Astrocyte (in vitro differentiated cells and primary cell): ENCODE measurements at regions not wholly inside any gene's neighbourhood (a gene's known extent, or its start where the extent isn't known, plus 50 kb on each side); places are given as distances from the start of the nearest gene placed in this dataset.

Experiments
- DNase-seq: peaks from one replicate; pipeline ENCODE4 v3.0.0-alpha.2; 2010; ENCODE audit warnings: low read depth
- FAIRE-seq: peaks from 2 replicates; lab custom pipeline; 2011; peaks lifted over from hg19 to GRCh38; lab: Jason Lieb, UNC
- H2AFZ ChIP-seq: 2 replicates; pipeline ENCODE4 v1.6.0; 2012; ENCODE audit warnings: low read depth, low read length, inconsistent platforms
- H3K27ac ChIP-seq: 2 replicates; pipeline ENCODE4 v1.5.1; 2011; ENCODE audit warnings: low read depth, low read length, inconsistent platforms
- H3K27me3 ChIP-seq: 2 replicates; pipeline ENCODE4 v1.6.0; 2011; ENCODE audit warnings: low read length, inconsistent platforms; ENCODE audit not compliant: insufficient read depth
- H3K36me3 ChIP-seq: 2 replicates; pipeline ENCODE4 v1.5.1; 2011; ENCODE audit warnings: low read length, inconsistent platforms; ENCODE audit not compliant: insufficient read depth
- H3K4me1 ChIP-seq: 2 replicates; pipeline ENCODE4 v1.5.1; 2011; ENCODE audit warnings: low read length, inconsistent platforms; ENCODE audit not compliant: insufficient read depth
- H3K4me2 ChIP-seq: 2 replicates; pipeline ENCODE4 v1.6.0; 2012; ENCODE audit warnings: low read length, inconsistent platforms
- H3K4me3 ChIP-seq: 2 replicates; pipeline ENCODE4 v1.5.1; 2011; ENCODE audit warnings: low read depth, mild to moderate bottlenecking, low read length, inconsistent platforms; ENCODE audit not compliant: insufficient read depth
- H3K79me2 ChIP-seq: 2 replicates; pipeline ENCODE4 v1.6.0; 2012; ENCODE audit warnings: mild to moderate bottlenecking, low read length, inconsistent platforms; ENCODE audit not compliant: insufficient read depth
- H3K9ac ChIP-seq: 2 replicates; pipeline ENCODE4 v1.6.0; 2012; ENCODE audit warnings: mild to moderate bottlenecking, low read length, inconsistent platforms
- H3K9me3 ChIP-seq: 2 replicates; pipeline ENCODE4 v1.5.1; 2012; ENCODE audit warnings: low read depth, mild to moderate bottlenecking, low read length, inconsistent platforms; ENCODE audit not compliant: insufficient read depth
- H4K20me1 ChIP-seq: 2 replicates; pipeline ENCODE4 v1.6.0; 2012; ENCODE audit warnings: low read length, inconsistent platforms; ENCODE audit not compliant: insufficient read depth
- H3K27ac Mint-ChIP-seq: one replicate; pipeline ENCODE4 v1.8.0; 2021; ENCODE audit warnings: mild to moderate bottlenecking, mixed read lengths; ENCODE audit not compliant: unreplicated experiment
- H3K27me3 Mint-ChIP-seq: one replicate; pipeline ENCODE4 v1.8.0; 2021; ENCODE audit warnings: low read depth, mixed read lengths; ENCODE audit not compliant: unreplicated experiment
- H3K36me3 Mint-ChIP-seq: one replicate; pipeline ENCODE4 v1.8.0; 2021; ENCODE audit warnings: low read depth, mixed read lengths; ENCODE audit not compliant: unreplicated experiment
- H3K4me1 Mint-ChIP-seq: one replicate; pipeline ENCODE4 v1.8.0; 2021; ENCODE audit warnings: low read depth, mixed read lengths; ENCODE audit not compliant: unreplicated experiment
- H3K4me3 Mint-ChIP-seq: one replicate; pipeline ENCODE4 v1.8.0; 2021; ENCODE audit warnings: mild to moderate bottlenecking, moderate library complexity, mixed read lengths; ENCODE audit not compliant: unreplicated experiment
- H3K9me3 Mint-ChIP-seq: one replicate; pipeline ENCODE4 v1.8.0; 2021; ENCODE audit warnings: mild to moderate bottlenecking, mixed read lengths; ENCODE audit not compliant: unreplicated experiment
- CTCF ChIP-seq: IDR thresholded peaks from 2 replicates; pipeline ENCODE4 v1.5.1; 2011; ENCODE audit warnings: low read depth, mild to moderate bottlenecking, inconsistent platforms, low read length, moderate library complexity; ENCODE audit not compliant: insufficient read depth
- EZH2 ChIP-seq: IDR thresholded peaks from 2 replicates; pipeline ENCODE4 v1.6.1; 2012; ENCODE audit warnings: mild to moderate bottlenecking, low read length, inconsistent platforms; ENCODE audit not compliant: insufficient read depth

- peaks cover 9% of the 10 kb centered on the region for H3K4me1 Mint-ChIP-seq
- Histone ChIP-seq H3K4me2 (peak overlapping the region; percentile 34), H3K9ac (peak overlapping the region; percentile 36), H3K4me3 (no peak overlapping the region), H3K27me3 (no peaks in the 10 kb centered on the region), H3K79me2 (no peaks in the 10 kb centered on the region), H3K27ac (peak overlapping the region; percentile 54), H3K36me3 (no peaks in the 10 kb centered on the region), H4K20me1 (no peaks in the 10 kb centered on the region), H3K9me3 (no peaks in the 10 kb centered on the region), H2AFZ (no peak overlapping the region), H3K4me1 (peaks cover 16% of the 10 kb centered on the region)
- no peak for TF ChIP-seq EZH2
- TF ChIP-seq CTCF = no peak
- H3K36me3 Mint-ChIP-seq = no peaks in the 10 kb centered on the region
- DNase-seq (no peak), FAIRE-seq (no peak)
- H3K4me3 Mint-ChIP-seq = no peak overlapping the region
- H3K27ac Mint-ChIP-seq = no peak overlapping the region
- peaks cover 21% of the 10 kb centered on the region for H3K27me3 Mint-ChIP-seq
- no peaks in the 10 kb centered on the region for H3K9me3 Mint-ChIP-seq
Observed at GRCh38 chr2:238729261-238729935, 118.5 kb upstream of the TWIST2 start.

GRCh38 chr2:238730001-238730669, 117.8 kb upstream of the TWIST2 start:
- Histone ChIP-seq H3K9ac (no peak overlapping the region), H4K20me1 (no peaks in the 10 kb centered on the region), H3K4me2 (no peak overlapping the region), H3K79me2 (no peaks in the 10 kb centered on the region), H3K36me3 (no peaks in the 10 kb centered on the region), H2AFZ (no peak overlapping the region), H3K4me1 (peaks cover 16% of the 10 kb centered on the region), H3K27me3 (no peaks in the 10 kb centered on the region), H3K27ac (no peak overlapping the region), H3K4me3 (no peak overlapping the region), H3K9me3 (no peaks in the 10 kb centered on the region)
- DNase-seq (no peak), FAIRE-seq (no peak)
- no peaks in the 10 kb centered on the region for H3K36me3 Mint-ChIP-seq
- TF ChIP-seq CTCF = no peak
- no peak for TF ChIP-seq EZH2
- peaks cover 21% of the 10 kb centered on the region for H3K27me3 Mint-ChIP-seq
- H3K4me3 Mint-ChIP-seq = no peak overlapping the region
- H3K4me1 Mint-ChIP-seq = peaks cover 9% of the 10 kb centered on the region
- no peaks in the 10 kb centered on the region for H3K9me3 Mint-ChIP-seq
- H3K27ac Mint-ChIP-seq = no peak overlapping the region

GRCh38 chr2:238730881-238731280, 117.0 kb upstream of the TWIST2 start:
- H3K27me3 ChIP-seq = no peaks in the 10 kb centered on the region
- Mint-ChIP-seq H3K9me3 (no peaks in the 10 kb centered on the region), H3K4me1 (peaks cover 9% of the 10 kb centered on the region), H3K4me3 (no peak overlapping the region), H3K27ac (no peak overlapping the region), H3K36me3 (no peaks in the 10 kb centered on the region), H3K27me3 (peaks cover 21% of the 10 kb centered on the region)
- FAIRE-seq (no peak), DNase-seq (no peak)
- no peaks in the 10 kb centered on the region for H4K20me1 ChIP-seq
- no peak for TF ChIP-seq CTCF
- TF ChIP-seq EZH2 = no peak
- no peak overlapping the region for H2AFZ ChIP-seq
- peaks cover 16% of the 10 kb centered on the region for H3K4me1 ChIP-seq
- no peaks in the 10 kb centered on the region for H3K79me2 ChIP-seq
- H3K9me3 ChIP-seq = no peaks in the 10 kb centered on the region
- no peak overlapping the region for H3K9ac ChIP-seq
- no peaks in the 10 kb centered on the region for H3K36me3 ChIP-seq
- H3K27ac ChIP-seq = no peak overlapping the region
- H3K4me2 ChIP-seq = no peak overlapping the region
- H3K4me3 ChIP-seq = no peak overlapping the region
